Psoas muscle (tissue), 7 donors: ENCODE measurements at regions not wholly inside any gene's neighbourhood (a gene's known extent, or its start where the extent isn't known, plus 50 kb on each side); places are given as distances from the start of the nearest gene placed in this dataset.

Experiments used
- ATAC-seq, 4 donors: fragments of 200-7000 bp; cut with Tn5 transposase; one replicate each; pipeline ENCODE4 v1.9.1; 2020; ENCODE audit warnings: moderate library complexity in 3 of 4, mild to moderate bottlenecking in 2 of 4
- DNase-seq, 2 donors: peaks; one replicate each; pipeline ENCODE4 v3.0.0-alpha.2; 2020
- H3K27ac ChIP-seq: fragments of 200-600 bp; one replicate; pipeline ENCODE4 v1.8.0; 2022
- H3K27me3 ChIP-seq, 3 donors: fragments of 200-600 bp in 1 of 3; one replicate each; pipeline versions ENCODE4 v1.6.1 to v1.8.0; 2013 to 2022; ENCODE audit warnings: low read length in 2 of 3, mild to moderate bottlenecking in 2 of 3, moderate library complexity in 1 of 3; ENCODE audit not compliant: insufficient read depth in 3 of 3
- H3K36me3 ChIP-seq, 2 donors: fragments of 200-600 bp in 1 of 2; one replicate each; pipeline versions ENCODE4 v1.6.1 to v1.8.0; 2013 to 2022; ENCODE audit warnings: low read depth in 1 of 2, mild to moderate bottlenecking in 1 of 2, moderate library complexity in 1 of 2; ENCODE audit not compliant: insufficient read depth in 1 of 2
- H3K4me1 ChIP-seq: fragments of 200-600 bp; one replicate; pipeline ENCODE4 v1.8.0; 2022
- H3K4me3 ChIP-seq: fragments of 200-600 bp; one replicate; pipeline ENCODE4 v1.8.0; 2022; ENCODE audit warnings: mild to moderate bottlenecking
- H3K9me3 ChIP-seq: fragments of 200-600 bp; one replicate; pipeline ENCODE4 v1.8.0; 2022
- WGBS, 3 donors: extraction: QIAGEN DNeasy Blood & Tissue Kit; methylation state at CpG; one replicate each; pipeline versions ENCODE4 v1.1.6 to v1.1.7; 2013; 5-methylcytosine and 5-hydroxymethylcytosine counted together
- intact Hi-C, 2 donors: fragments of 100-400 bp; cut with DNase I; formaldehyde crosslinking; loops; one replicate each; pipeline versions ENCODE4 v1.11.0 to v1.14.2; 2022
- TF ChIP-seq, protein P1 (sequence below): fragments of 200-600 bp; IDR thresholded peaks from one replicate; pipeline ENCODE4 v1.8.0; 2022; ENCODE audit warnings: antibody characterized with exemption
- donor health status: healthy with polysubstance abuse.
- donor health status: DM: no; HTN: no; CAD: no; lungs with moderate emphysema.
- donor health status: Bipolar disorder and iron deficiency.
- donor health status: healthy.
- donor health status: DM: yes; HTN: yes; CAD: no.
- donor health status: DM: no; HTN: no; CAD: no.
- donor health status: DM: yes; HTN: yes; CAD: no.

DNA sequence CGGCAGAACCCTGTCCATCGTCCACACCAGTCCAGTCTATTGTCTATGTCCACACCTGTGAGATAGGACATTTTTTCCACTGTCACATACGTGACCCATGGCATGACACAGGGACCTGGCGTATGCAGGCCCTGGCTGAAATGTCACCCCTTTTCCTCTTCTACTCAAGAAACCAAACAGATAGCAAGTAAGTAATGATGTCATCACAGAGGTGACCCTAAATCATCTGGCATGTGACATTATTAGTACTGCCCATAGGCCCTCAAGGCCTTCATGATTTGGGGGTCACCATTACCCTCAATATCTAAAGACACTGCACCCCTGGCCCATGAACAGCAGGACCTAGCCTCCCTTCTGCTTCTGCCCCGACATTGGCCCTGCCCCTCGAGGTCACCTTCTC, 88.3 kb downstream of the LHX2 start:
- WGBS, 3 donors, result 80 to 91% (median 88%) methylated on average over 6 of the region's 6 CpGs
- intact Hi-C loops, result no loop called here

GRCh38 chr9:124101215-124101968, 89.8 kb downstream of the LHX2 start:
- WGBS, 3 donors, result 42 to 68% (median 60%) methylated on average over 6 of the region's 6 CpGs
- TF ChIP-seq, protein P1, sequence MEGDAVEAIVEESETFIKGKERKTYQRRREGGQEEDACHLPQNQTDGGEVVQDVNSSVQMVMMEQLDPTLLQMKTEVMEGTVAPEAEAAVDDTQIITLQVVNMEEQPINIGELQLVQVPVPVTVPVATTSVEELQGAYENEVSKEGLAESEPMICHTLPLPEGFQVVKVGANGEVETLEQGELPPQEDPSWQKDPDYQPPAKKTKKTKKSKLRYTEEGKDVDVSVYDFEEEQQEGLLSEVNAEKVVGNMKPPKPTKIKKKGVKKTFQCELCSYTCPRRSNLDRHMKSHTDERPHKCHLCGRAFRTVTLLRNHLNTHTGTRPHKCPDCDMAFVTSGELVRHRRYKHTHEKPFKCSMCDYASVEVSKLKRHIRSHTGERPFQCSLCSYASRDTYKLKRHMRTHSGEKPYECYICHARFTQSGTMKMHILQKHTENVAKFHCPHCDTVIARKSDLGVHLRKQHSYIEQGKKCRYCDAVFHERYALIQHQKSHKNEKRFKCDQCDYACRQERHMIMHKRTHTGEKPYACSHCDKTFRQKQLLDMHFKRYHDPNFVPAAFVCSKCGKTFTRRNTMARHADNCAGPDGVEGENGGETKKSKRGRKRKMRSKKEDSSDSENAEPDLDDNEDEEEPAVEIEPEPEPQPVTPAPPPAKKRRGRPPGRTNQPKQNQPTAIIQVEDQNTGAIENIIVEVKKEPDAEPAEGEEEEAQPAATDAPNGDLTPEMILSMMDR, result no peak
- DNase-seq (no peak), ATAC-seq (no peak)
- no peaks in the 10 kb centered on the region for H3K9me3 ChIP-seq
- H3K27ac ChIP-seq, result no peak overlapping the region
- H3K27me3 ChIP-seq, result peaks cover 0 to 15% (median 0%) of the 10 kb centered on the region in 3 donors
- H3K4me3 ChIP-seq, result no peak overlapping the region
- no peaks in the 10 kb centered on the region for H3K4me1 ChIP-seq
- intact Hi-C loops, result no loop called here
- no peaks in the 10 kb centered on the region for H3K36me3 ChIP-seq

More for the DNA sequence above, 88.3 kb downstream of the LHX2 start:
- Histone ChIP-seq H3K4me1 (no peaks in the 10 kb centered on the region), H3K27ac (no peak overlapping the region), H3K36me3 (no peaks in the 10 kb centered on the region), H3K9me3 (no peaks in the 10 kb centered on the region), H3K4me3 (no peak overlapping the region), H3K27me3 (peaks cover 0 to 14% (median 0%) of the 10 kb centered on the region in 3 donors)
- TF ChIP-seq, protein P1, result no peak
- ATAC-seq, result no peak
- no peak for DNase-seq

GRCh38 chr9:124101969-124102345, 90.4 kb downstream of the LHX2 start:
- no peaks in the 10 kb centered on the region for H3K36me3 ChIP-seq
- ATAC-seq (no peak), DNase-seq (no peak)
- TF ChIP-seq, protein P1, result no peak
- WGBS, 3 donors, result 47 to 58% (median 53%) methylated on average over 7 of the region's 7 CpGs
- no peaks in the 10 kb centered on the region for H3K9me3 ChIP-seq
- intact Hi-C loops, result no loop called here
- H3K27me3 ChIP-seq, result peaks cover 0 to 19% (median 0%) of the 10 kb centered on the region in 3 donors
- no peak overlapping the region for H3K27ac ChIP-seq
- no peaks in the 10 kb centered on the region for H3K4me1 ChIP-seq
- H3K4me3 ChIP-seq, result no peak overlapping the region

DNA sequence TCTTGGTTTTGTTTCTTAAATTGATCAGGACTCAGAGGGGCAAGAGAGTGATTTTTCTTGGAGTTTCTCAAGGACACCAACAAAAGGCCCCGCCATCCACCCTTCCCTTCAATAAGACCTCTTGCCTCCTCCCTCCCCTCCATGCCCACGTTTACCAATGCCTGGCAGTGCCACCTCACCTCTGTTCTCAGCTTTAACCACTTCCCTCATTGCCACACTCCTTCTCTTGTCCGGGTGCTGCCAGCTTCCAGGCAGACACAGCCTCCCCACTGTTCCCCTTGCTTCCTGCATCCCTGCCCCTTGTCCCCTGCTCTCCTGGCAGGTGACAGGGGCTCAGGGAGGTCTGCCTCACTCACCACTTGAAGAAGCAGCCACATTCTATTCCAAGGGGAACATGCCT, 90.8 kb downstream of the LHX2 start:
- intact Hi-C loops, result no loop called here
- no peak for DNase-seq
- no peaks in the 10 kb centered on the region for H3K4me1 ChIP-seq
- TF ChIP-seq, protein P1, result no peak
- H3K27me3 ChIP-seq, result peaks cover 0 to 19% (median 0%) of the 10 kb centered on the region in 3 donors
- H3K4me3 ChIP-seq, result no peak overlapping the region
- no peaks in the 10 kb centered on the region for H3K36me3 ChIP-seq
- H3K27ac ChIP-seq, result no peak overlapping the region
- WGBS, 3 donors, result 59 to 65% (median 62%) methylated on average over 3 of the region's 3 CpGs
- no peak for ATAC-seq
- H3K9me3 ChIP-seq, result no peaks in the 10 kb centered on the region

DNA sequence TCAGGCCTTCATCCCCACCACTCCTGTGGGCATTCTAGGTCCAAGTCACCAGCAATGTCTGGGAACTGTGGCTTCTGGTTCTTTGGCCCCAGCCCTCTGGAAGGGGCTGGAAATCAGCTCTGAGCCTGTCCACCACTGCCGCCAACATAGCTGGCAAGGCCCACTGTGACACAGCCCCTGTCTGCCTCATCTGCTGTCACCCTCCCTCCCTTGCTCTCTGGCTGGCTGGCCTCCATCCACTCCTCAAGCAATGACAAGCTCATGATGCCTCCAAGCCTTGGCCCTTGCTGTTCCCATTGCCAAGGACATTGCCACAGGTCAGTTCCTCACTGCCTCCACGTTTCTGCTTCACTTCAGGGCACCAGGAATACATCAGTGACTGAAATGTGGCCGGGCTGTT, 93.7 kb downstream of the LHX2 start:
- WGBS, 3 donors, result 45 to 52% (median 51%) methylated on average over 3 of the region's 3 CpGs
- no peak for ATAC-seq

More for the DNA sequence above, 93.7 kb downstream of the LHX2 start:
- no peak overlapping the region for H3K4me3 ChIP-seq
- no peaks in the 10 kb centered on the region for H3K36me3 ChIP-seq
- H3K27ac ChIP-seq, result no peak overlapping the region
- H3K9me3 ChIP-seq, result no peaks in the 10 kb centered on the region
- intact Hi-C loops, result no loop called here
- TF ChIP-seq, protein P1, result no peak
- no peak for DNase-seq
- H3K27me3 ChIP-seq, result peaks cover 0 to 4% (median 0%) of the 10 kb centered on the region in 3 donors
- no peaks in the 10 kb centered on the region for H3K4me1 ChIP-seq
